Activated CD8-positive, alpha-beta memory T cell treated with anti-CD3 and anti-CD28 coated beads, Interleukin-2, amount 10 ng/mL, durations not matched to agents 7 days and 5 days (primary cell): ENCODE measurements at regions not wholly inside any gene's neighbourhood (a gene's known extent, or its start where the extent isn't known, plus 50 kb on each side); places are given as distances from the start of the nearest gene placed in this dataset.

Experiments used
- ATAC-seq: fragments of 150-1000 bp; cut with Tn5 transposase; one replicate; pipeline ENCODE4 v1.10.0; 2021; ENCODE audit warnings: moderate library complexity
- CTCF ChIA-PET: fragments of 350-600 bp; sonication (Branson Sonifier 250); formaldehyde crosslinking; loops from one replicate; lab custom pipeline; 2021; ENCODE audit warnings: antibody characterized with exemption; lab: Charles Lee
- DNase-seq: peaks from one replicate; pipeline ENCODE4 v3.0.0-alpha.2; 2020
- H3K27ac Mint-ChIP-seq: one replicate; pipeline ENCODE4 v1.8.0; 2021; ENCODE audit warnings: mild to moderate bottlenecking, mixed read lengths
- H3K27me3 Mint-ChIP-seq: one replicate; pipeline ENCODE4 v1.8.0; 2021; ENCODE audit warnings: mixed read lengths
- H3K36me3 Mint-ChIP-seq: one replicate; pipeline ENCODE4 v1.8.0; 2021; ENCODE audit warnings: mild to moderate bottlenecking, mixed read lengths
- H3K4me1 Mint-ChIP-seq: one replicate; pipeline ENCODE4 v1.8.0; 2021; ENCODE audit warnings: mixed read lengths
- H3K4me3 Mint-ChIP-seq: one replicate; pipeline ENCODE4 v1.8.0; 2021; ENCODE audit warnings: mild to moderate bottlenecking, moderate library complexity, mixed read lengths
- H3K9me3 Mint-ChIP-seq: one replicate; pipeline ENCODE4 v1.8.0; 2022; ENCODE audit warnings: low read depth, mixed read lengths

DNA sequence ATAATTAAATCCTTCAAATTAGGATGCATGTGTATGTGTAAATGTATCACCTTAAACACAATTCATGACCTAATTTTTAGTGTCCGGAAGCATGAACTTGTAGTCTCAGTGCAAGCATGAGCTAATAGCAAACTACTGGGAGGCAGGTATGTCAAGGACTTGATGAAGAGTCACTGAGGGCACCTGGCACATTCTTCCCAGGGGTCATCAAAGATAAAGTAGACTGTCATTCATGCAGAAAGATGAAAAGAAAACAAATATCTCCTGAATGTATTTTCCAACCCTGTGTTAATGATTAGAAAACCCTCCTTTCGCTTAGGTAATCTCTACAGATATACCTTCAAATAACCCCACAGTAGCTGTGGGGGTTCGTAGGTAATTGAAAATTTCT lies 234.9 kb downstream of the SOCS6 start:
- Mint-ChIP-seq H3K27me3 (no peaks in the 10 kb centered on the region), H3K36me3 (no peaks in the 10 kb centered on the region), H3K9me3 (peaks cover 3% of the 10 kb centered on the region), H3K4me1 (no peaks in the 10 kb centered on the region), H3K27ac (no peak overlapping the region), H3K4me3 (no peak overlapping the region)
- DNase-seq (no peak), ATAC-seq (no peak)
- CTCF ChIA-PET = no interaction called here

DNA sequence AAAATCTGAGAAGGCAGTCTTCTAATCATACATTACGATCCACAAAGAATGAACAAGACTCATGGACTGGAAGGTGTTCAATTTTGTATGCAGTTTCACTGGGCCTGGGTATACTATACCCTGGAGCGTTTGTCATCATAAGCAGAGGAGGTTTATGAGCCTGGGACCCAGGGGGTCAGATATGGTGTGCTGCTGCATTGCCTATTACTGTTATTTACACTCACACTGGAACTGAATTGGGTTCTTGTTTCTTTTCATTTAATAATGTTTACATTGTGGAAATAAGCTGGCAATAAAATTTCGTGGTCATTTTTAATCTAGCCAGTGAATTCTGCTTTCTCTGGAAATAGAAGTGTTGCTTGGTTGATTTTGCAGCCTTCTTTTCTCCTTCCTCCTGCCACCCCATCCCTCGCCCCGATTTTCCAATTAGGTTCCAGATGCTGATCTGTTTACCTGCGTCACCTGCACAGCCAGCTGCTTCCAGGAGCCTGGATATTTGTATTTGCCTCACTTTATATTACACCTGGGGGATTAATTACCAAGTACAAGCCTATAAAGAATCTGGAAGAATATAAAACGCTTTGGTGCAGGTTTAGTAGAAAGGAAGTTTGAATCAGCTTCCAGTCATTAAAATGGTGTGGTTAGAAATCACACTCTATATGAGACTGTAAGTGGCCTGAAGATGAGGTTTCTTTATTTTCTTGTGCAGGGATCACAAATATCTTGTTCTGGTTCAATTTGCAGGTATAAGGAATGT lies 234.4 kb downstream of the SOCS6 start:
- no peaks in the 10 kb centered on the region for H3K27me3 Mint-ChIP-seq
- no peak overlapping the region for H3K4me3 Mint-ChIP-seq
- no peak overlapping the region for H3K27ac Mint-ChIP-seq
- DNase-seq (no peak), ATAC-seq (no peak)
- H3K36me3 Mint-ChIP-seq = no peaks in the 10 kb centered on the region
- H3K4me1 Mint-ChIP-seq = no peaks in the 10 kb centered on the region
- CTCF ChIA-PET = no interaction called here
- H3K9me3 Mint-ChIP-seq = peaks cover 3% of the 10 kb centered on the region

DNA sequence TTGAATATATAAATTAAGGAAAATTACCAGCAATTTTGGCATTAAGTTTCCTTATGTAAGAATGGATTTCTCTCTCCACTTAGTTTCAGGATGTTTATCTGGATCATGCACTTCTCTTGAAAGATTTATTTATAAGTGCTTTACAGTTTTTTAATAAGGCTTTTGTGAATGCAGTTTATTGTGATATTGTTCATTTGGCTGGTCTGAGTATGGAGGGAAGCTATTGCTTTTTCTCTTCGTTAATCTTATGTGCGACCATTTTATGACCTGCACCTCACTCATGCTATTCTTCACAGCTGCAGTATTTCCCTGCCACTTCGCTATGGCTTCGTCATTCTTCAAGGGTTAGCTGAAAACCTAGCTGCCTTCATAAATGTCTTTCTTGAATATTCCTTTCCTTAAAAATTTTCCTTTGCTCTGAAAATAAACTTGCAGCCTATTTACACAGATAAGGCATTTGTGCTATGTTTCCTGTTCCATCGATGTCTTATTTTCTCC lies 233.4 kb downstream of the SOCS6 start:
- ATAC-seq (no peak), DNase-seq (no peak)
- Mint-ChIP-seq H3K27ac (no peak overlapping the region), H3K4me1 (no peaks in the 10 kb centered on the region), H3K9me3 (peaks cover 3% of the 10 kb centered on the region), H3K36me3 (no peaks in the 10 kb centered on the region), H3K27me3 (no peaks in the 10 kb centered on the region), H3K4me3 (no peak overlapping the region)
- CTCF ChIA-PET = no interaction called here

DNA sequence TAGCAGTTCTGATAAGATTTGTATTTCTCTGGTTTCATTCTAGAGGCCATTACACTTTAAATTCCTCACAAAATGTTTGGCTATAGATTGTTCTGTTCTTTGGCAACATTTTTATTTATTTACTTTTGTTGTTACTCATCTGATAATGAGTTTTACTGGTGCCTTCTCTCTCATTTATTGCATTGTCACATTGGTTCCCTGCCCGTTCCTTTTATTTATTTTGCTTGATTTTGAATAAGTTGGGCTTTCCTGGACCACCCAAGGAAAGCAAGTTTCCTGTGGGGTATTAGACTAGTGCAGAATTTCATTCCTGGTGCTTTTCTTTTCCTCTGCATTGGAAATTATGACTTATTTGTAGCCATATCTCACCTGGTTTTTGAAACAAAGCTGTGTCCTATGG lies 232.0 kb downstream of the SOCS6 start:
- Mint-ChIP-seq H3K27ac (no peak overlapping the region), H3K27me3 (no peaks in the 10 kb centered on the region), H3K9me3 (peaks cover 3% of the 10 kb centered on the region), H3K36me3 (no peaks in the 10 kb centered on the region), H3K4me1 (no peaks in the 10 kb centered on the region), H3K4me3 (no peak overlapping the region)
- DNase-seq (no peak), ATAC-seq (no peak)
- CTCF ChIA-PET = no interaction called here

DNA sequence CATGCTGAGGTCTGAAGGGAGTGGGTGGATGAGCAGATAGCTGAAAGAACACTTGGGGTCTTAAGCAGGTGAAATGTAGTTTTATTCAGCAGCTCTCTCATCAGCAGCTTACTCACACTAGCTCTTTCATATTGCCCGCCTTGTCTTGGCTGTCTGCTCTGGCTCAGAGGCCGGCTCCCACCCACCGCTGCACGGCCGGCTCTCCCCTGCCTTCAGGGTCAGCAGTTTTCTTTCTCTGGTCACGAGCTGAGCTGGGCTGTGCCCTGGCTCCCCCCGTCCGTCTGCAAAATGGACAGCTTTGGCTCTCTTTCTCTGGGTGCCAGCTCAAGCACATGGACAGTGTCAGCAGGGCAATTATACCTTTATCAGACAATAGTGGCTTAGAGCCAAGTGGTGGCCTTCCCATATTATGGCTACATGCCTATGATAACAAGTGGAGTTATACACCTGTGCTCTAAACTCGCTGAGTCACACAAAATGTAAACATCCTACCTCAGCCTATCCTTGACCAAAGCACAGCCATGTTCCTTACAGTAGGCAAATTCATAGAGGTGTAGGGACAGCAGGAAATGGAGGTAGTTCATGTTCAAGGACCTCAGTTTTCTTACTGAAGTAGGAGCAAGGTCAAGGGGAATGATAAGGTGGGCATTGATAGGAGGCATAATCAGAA lies 224.8 kb downstream of the SOCS6 start:
- H3K4me3 Mint-ChIP-seq = no peak overlapping the region
- DNase-seq (no peak), ATAC-seq (no peak)
- no peaks in the 10 kb centered on the region for H3K27me3 Mint-ChIP-seq
- H3K9me3 Mint-ChIP-seq = no peaks in the 10 kb centered on the region
- H3K27ac Mint-ChIP-seq = no peak overlapping the region
- CTCF ChIA-PET = no interaction called here
- no peaks in the 10 kb centered on the region for H3K36me3 Mint-ChIP-seq
- H3K4me1 Mint-ChIP-seq = no peaks in the 10 kb centered on the region

DNA sequence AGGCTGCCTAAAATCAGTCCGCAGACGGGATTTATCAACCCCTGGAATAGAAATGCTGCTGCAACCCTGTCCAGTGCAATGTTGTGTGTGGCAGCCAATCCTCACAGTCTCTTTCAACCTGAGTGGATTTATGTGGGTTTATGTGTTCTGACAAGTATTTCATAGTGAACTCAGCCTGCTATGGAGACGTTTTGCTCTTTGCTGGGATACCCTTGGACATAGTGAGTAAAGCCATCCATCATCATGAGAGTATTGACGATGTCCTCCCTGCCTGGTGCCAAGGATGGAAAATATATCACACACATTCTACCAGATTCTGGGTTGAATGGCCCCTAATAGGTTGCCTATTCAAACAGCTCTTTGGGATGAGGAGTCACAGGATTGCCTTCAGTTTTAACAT lies 219.1 kb downstream of the SOCS6 start:
- Mint-ChIP-seq H3K4me3 (no peak overlapping the region), H3K27me3 (peaks cover 2% of the 10 kb centered on the region), H3K4me1 (no peaks in the 10 kb centered on the region), H3K27ac (no peak overlapping the region), H3K36me3 (no peaks in the 10 kb centered on the region), H3K9me3 (no peaks in the 10 kb centered on the region)
- CTCF ChIA-PET = no interaction called here
- ATAC-seq (no peak), DNase-seq (no peak)

DNA sequence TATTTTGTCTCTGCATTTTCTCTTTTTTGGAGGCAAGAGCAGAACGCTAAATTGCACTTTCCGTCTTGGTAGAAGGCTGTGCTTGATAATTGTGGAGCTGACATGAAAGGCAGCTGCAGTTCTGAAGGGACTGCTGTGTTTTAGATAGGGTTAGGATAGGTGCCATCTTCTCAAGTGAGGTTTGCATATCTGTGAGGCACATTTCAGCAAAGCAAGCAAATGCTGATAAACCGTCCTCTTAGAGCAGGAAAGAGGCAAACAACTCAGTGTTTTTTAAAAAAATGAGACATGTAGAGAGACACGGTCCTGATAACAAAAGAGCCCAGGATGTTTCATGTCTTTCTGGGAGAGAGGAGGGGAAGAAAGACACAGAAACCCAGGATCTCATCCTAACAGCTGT lies 217.7 kb downstream of the SOCS6 start:
- H3K27ac Mint-ChIP-seq = no peak overlapping the region
- ATAC-seq (no peak), DNase-seq (no peak)
- H3K4me3 Mint-ChIP-seq = no peak overlapping the region
- no peaks in the 10 kb centered on the region for H3K9me3 Mint-ChIP-seq
- H3K27me3 Mint-ChIP-seq = peaks cover 2% of the 10 kb centered on the region
- no peaks in the 10 kb centered on the region for H3K4me1 Mint-ChIP-seq
- CTCF ChIA-PET = no interaction called here
- H3K36me3 Mint-ChIP-seq = no peaks in the 10 kb centered on the region

DNA sequence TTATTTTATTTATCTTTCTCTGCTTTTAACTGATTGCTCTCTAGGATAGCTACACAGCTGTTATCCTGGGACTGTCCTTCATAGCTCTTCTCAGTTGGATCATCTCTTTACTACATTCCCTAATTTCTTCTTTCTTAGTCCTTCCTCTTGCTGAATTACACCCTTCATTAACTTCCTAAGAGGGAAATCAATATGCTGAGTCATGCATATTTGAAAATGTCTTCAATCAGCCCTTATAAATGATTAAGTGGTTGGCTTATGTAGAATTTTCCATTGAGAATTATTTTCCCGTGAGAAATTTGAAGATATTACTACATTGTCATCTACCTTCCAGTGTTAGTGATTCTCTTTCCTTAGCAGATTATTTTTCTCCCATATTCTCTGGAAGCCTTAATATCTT lies 214.2 kb downstream of the SOCS6 start:
- H3K27ac Mint-ChIP-seq = no peak overlapping the region
- H3K4me3 Mint-ChIP-seq = no peak overlapping the region
- CTCF ChIA-PET = no interaction called here
- H3K36me3 Mint-ChIP-seq = no peaks in the 10 kb centered on the region
- H3K27me3 Mint-ChIP-seq = peaks cover 2% of the 10 kb centered on the region
- H3K9me3 Mint-ChIP-seq = no peaks in the 10 kb centered on the region
- DNase-seq = no peak
- no peak for ATAC-seq
- no peaks in the 10 kb centered on the region for H3K4me1 Mint-ChIP-seq

DNA sequence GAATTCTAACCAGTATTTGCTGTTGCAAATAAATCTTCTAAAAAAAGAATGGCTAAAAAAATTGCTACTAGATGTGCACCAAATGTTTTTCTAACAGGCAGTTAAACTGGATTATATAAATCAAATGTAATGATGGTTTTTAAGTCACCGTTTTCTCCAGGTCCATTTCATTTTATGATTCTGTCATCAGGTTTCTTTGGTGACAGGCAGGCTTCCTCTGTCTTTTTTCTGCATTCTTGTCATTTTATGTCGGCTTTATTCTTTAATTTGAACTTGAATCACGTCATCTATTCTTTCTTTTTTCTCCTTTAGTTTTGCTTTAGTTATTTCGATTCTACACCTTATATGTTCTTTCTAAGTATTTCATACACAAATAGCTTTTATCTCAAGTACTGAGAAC lies 212.5 kb downstream of the SOCS6 start:
- no peak overlapping the region for H3K27ac Mint-ChIP-seq
- no peak for ATAC-seq
- no peak for DNase-seq
- CTCF ChIA-PET = interaction anchor here (1.0 kb wide), 1 partner anchor 9 kb away, joined by 3 read pairs; no protein-coding TSS in a partner anchor
- peaks cover 2% of the 10 kb centered on the region for H3K27me3 Mint-ChIP-seq
- no peaks in the 10 kb centered on the region for H3K36me3 Mint-ChIP-seq
- H3K4me1 Mint-ChIP-seq = no peaks in the 10 kb centered on the region
- H3K9me3 Mint-ChIP-seq = no peaks in the 10 kb centered on the region
- H3K4me3 Mint-ChIP-seq = no peak overlapping the region

DNA sequence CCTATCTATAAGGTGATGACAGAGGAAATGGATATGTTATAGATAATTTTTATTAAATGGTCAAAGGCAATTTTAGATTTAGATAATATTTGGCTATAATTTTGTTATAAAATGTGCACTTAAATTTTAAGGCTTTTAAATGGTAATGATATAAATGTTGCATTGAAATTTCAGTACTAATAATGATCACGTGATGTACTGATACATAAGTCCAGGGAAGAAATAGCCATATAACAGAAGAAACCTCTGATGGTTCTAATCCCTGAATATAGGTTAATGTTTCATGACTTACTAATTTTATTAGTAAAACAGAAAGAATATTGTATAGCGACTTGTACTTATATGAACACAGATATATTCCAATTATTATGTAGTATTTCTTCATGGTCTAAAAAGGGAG lies 211.9 kb downstream of the SOCS6 start:
- Mint-ChIP-seq H3K4me3 (no peak overlapping the region), H3K36me3 (no peaks in the 10 kb centered on the region), H3K27ac (no peak overlapping the region), H3K27me3 (peaks cover 2% of the 10 kb centered on the region), H3K9me3 (no peaks in the 10 kb centered on the region), H3K4me1 (no peaks in the 10 kb centered on the region)
- DNase-seq = no peak
- CTCF ChIA-PET = interaction anchor here (1.0 kb wide), 1 partner anchor 9 kb away, joined by 3 read pairs; no protein-coding TSS in a partner anchor
- no peak for ATAC-seq

DNA sequence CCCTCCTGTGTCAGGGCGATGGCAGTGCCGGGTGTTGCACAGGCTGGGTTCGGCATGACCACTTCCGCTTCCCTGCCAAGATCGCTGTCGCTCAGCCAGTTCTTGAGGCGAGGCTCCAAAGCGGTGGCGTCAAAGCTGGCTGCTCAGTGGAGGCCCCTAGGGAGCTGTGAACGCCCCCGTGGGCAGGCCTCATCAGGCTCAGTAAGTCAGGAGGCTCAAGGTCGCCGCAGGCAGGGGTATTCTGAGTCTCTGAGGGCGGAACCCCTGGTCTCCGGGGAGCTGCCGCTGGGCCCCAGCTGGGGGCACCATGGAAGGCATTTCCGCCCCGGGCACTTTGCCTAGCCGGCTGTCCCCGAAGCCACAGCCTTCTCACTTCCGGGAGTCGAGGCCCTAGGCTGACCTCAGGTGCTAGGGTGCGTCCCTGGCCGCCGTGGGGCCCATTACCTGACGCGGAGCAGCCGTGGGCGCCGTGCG lies 210.4 kb downstream of the SOCS6 start:
- H3K4me3 Mint-ChIP-seq = no peak overlapping the region
- no peak for DNase-seq

DNA sequence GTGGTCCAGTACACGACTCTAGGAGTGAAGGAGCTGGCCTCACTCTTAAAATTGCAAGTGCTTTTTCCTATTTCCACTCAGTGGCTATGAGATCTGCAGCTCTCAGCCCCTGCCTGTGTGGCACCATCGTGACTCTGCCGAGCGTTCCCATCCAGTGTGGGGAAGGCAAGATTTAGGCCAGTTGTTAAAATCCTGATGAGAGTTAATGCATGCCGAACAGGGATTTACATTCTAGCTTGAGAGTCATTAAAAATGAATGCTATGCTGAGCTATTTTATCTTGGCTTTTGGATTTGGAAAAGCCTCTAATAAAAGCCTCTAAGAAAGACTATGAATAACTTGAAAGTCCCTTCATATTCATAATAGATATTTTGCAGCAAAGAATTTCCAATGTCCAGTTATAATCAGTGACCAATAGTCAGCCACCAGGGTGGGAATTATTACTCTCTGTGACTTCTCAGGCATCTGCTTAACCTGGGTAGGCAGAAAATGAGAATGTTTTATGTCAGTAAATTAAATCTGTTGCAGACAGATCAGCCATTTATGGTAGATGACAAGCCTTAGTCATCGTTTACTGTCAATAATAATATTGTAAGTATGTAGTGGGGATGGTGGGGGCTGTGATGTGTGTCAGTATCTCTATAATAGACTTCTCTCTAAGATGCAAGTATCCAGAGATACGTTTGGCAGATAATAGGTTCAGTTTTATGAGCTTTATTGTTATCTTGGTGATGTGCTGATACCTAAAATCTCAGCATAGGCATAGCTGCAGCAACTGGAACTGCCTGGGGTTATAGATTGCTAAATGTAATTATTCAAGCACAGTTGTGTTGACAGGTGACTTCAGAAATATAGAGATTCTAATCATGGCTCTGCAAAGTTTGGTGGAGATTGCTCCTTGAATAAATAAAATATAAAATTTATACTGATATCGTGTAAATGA lies 207.8 kb downstream of the SOCS6 start:
- no peak overlapping the region for H3K4me3 Mint-ChIP-seq
- H3K36me3 Mint-ChIP-seq = no peaks in the 10 kb centered on the region
- CTCF ChIA-PET = no interaction called here
- no peak for DNase-seq
- no peaks in the 10 kb centered on the region for H3K27me3 Mint-ChIP-seq
- H3K27ac Mint-ChIP-seq = no peak overlapping the region
- ATAC-seq = no peak
- no peaks in the 10 kb centered on the region for H3K4me1 Mint-ChIP-seq
- no peaks in the 10 kb centered on the region for H3K9me3 Mint-ChIP-seq

More for the DNA sequence above, 210.4 kb downstream of the SOCS6 start:
- Mint-ChIP-seq H3K36me3 (no peaks in the 10 kb centered on the region), H3K27me3 (peaks cover 2% of the 10 kb centered on the region), H3K4me1 (no peaks in the 10 kb centered on the region), H3K27ac (no peak overlapping the region), H3K9me3 (no peaks in the 10 kb centered on the region)
- ATAC-seq = no peak
- CTCF ChIA-PET = interaction anchor here (0.8 kb wide), 1 partner anchor 9 kb away, joined by 3 read pairs; no protein-coding TSS in a partner anchor

DNA sequence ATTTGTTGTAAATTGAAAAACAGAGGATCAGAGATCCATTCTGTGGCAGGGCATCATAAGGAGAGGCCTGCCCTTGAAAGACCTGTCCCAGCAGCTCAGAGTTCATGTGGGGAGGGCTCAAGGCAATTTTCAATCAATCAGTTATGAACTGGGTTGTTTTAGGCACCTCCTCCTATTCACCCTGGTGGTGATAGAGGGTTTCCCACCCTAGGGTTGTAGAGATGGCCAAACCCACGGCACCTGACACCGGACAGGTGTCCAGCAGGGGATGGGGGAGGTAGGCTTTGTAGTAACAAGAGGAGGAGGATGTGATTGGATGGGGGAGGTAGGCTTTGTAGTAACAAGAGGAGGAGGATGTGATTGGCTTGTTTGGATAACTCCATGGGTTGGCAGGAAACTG lies 205.7 kb downstream of the SOCS6 start:
- no peak for DNase-seq
- no peaks in the 10 kb centered on the region for H3K9me3 Mint-ChIP-seq
- H3K27ac Mint-ChIP-seq = no peak overlapping the region
- CTCF ChIA-PET = interaction anchor here (0.7 kb wide), 1 partner anchor 476 kb away, joined by 3 read pairs; no protein-coding TSS in a partner anchor
- H3K27me3 Mint-ChIP-seq = peaks cover 2% of the 10 kb centered on the region
- H3K4me3 Mint-ChIP-seq = no peak overlapping the region
- ATAC-seq = no peak
- H3K36me3 Mint-ChIP-seq = no peaks in the 10 kb centered on the region
- no peaks in the 10 kb centered on the region for H3K4me1 Mint-ChIP-seq
